H9 (cell line): ENCODE measurements at regions not wholly inside any gene's neighbourhood (a gene's known extent, or its start where the extent isn't known, plus 50 kb on each side); places are given as distances from the start of the nearest gene placed in this dataset.
A peak's percentile ranks its signal among the peaks of the same experiment; 100 is the strongest.

Experiments
- DNase-seq: peaks from one replicate; pipeline ENCODE4 v3.0.0-alpha.2; 2017
- H2AFZ ChIP-seq: one replicate; pipeline ENCODE4 v1.6.1; 2013; ENCODE audit warnings: mild to moderate bottlenecking, low read length, control low read depth, moderate library complexity
- H2AK5ac ChIP-seq: 2 replicates; pipeline ENCODE4 v1.6.1; 2013; ENCODE audit warnings: low read length, control low read depth, mixed read lengths; ENCODE audit not compliant: insufficient read length
- H2BK120ac ChIP-seq: one replicate; pipeline ENCODE4 v1.6.1; 2013; ENCODE audit warnings: low read depth, mild to moderate bottlenecking, low read length, control low read depth, inconsistent platforms; ENCODE audit not compliant: poor library complexity, severe bottlenecking
- H2BK12ac ChIP-seq: 2 replicates; pipeline ENCODE4 v1.6.1; 2013; ENCODE audit warnings: low read length, control low read depth, mixed read lengths, low read depth; ENCODE audit not compliant: insufficient read length
- H2BK15ac ChIP-seq: 2 replicates; pipeline ENCODE4 v1.6.1; 2013; ENCODE audit warnings: low read depth, low read length, control low read depth
- H2BK20ac ChIP-seq: one replicate; pipeline ENCODE4 v1.6.1; 2013; ENCODE audit warnings: low read depth, mild to moderate bottlenecking, low read length, control low read depth, inconsistent platforms; ENCODE audit not compliant: poor library complexity, severe bottlenecking
- H2BK5ac ChIP-seq: 2 replicates; pipeline ENCODE4 v1.6.1; 2013; ENCODE audit warnings: low read length, control low read depth, mixed read lengths; ENCODE audit not compliant: insufficient read length
- H3K14ac ChIP-seq: 2 replicates; pipeline ENCODE4 v1.6.1; 2013; ENCODE audit warnings: low read length, control low read depth; ENCODE audit not compliant: insufficient read depth
- H3K18ac ChIP-seq: 2 replicates; pipeline ENCODE4 v1.6.1; 2013; ENCODE audit warnings: low read depth, mild to moderate bottlenecking, mixed read lengths, low read length, control low read depth; ENCODE audit not compliant: insufficient read length
- H3K23ac ChIP-seq: 2 replicates; pipeline ENCODE4 v1.6.1; 2013; ENCODE audit warnings: low read length, control low read depth, mixed read lengths, low read depth; ENCODE audit not compliant: insufficient read length
- H3K23me2 ChIP-seq: 2 replicates; pipeline ENCODE4 v1.6.1; 2013; ENCODE audit warnings: low read depth, mild to moderate bottlenecking, mixed read lengths, low read length, control low read depth; ENCODE audit not compliant: insufficient read length, poor library complexity, severe bottlenecking
- H3K27ac ChIP-seq: 2 replicates; pipeline ENCODE4 v1.5.1; 2013; ENCODE audit warnings: low read length, control low read depth, mixed read lengths, low read depth; ENCODE audit not compliant: insufficient read length
- H3K27me3 ChIP-seq: 2 replicates; pipeline ENCODE4 v1.6.1; 2013; ENCODE audit warnings: low read length, control low read depth, inconsistent platforms; ENCODE audit not compliant: insufficient read depth
- H3K4ac ChIP-seq: 2 replicates; pipeline ENCODE4 v1.6.1; 2013; ENCODE audit warnings: low read depth, mild to moderate bottlenecking, control low read depth, inconsistent platforms, low read length, moderate library complexity
- H3K4me1 ChIP-seq: 2 replicates; pipeline ENCODE4 v1.6.1; 2013; ENCODE audit warnings: low read length, control low read depth, inconsistent platforms; ENCODE audit not compliant: insufficient read depth
- H3K4me2 ChIP-seq: 2 replicates; pipeline ENCODE4 v1.6.1; 2013; ENCODE audit warnings: low read length, control low read depth, mixed read lengths; ENCODE audit not compliant: insufficient read length, insufficient read depth
- H3K56ac ChIP-seq: 2 replicates; pipeline ENCODE4 v1.6.1; 2013; ENCODE audit warnings: low read depth, mild to moderate bottlenecking, mixed read lengths, low read length, control low read depth; ENCODE audit not compliant: insufficient read length
- H3K79me1 ChIP-seq: 2 replicates; pipeline ENCODE4 v1.6.1; 2013; ENCODE audit warnings: low read depth, mild to moderate bottlenecking, moderate library complexity, low read length, control low read depth, inconsistent platforms; ENCODE audit not compliant: insufficient read depth, poor library complexity, severe bottlenecking
- H3K79me2 ChIP-seq: 2 replicates; pipeline ENCODE4 v1.6.1; 2013; ENCODE audit warnings: low read length, control low read depth, inconsistent platforms; ENCODE audit not compliant: insufficient read depth
- H3K9ac ChIP-seq: 2 replicates; pipeline ENCODE4 v1.6.1; 2013; ENCODE audit warnings: low read length, control low read depth, mixed read lengths; ENCODE audit not compliant: insufficient read length; ENCODE audit errors: extremely low read depth
- H3K9me3 ChIP-seq: one replicate; pipeline ENCODE4 v1.6.1; 2013; ENCODE audit warnings: low read depth, low read length, inconsistent platforms; ENCODE audit not compliant: control insufficient read depth
- H3T11ph ChIP-seq: one replicate; pipeline ENCODE4 v1.6.1; 2013; ENCODE audit warnings: mild to moderate bottlenecking, low read length, control low read depth, inconsistent platforms
- H4K20me1 ChIP-seq: one replicate; pipeline ENCODE4 v1.6.1; 2013; ENCODE audit not compliant: control insufficient read depth, insufficient read length, insufficient read depth
- H4K5ac ChIP-seq: 2 replicates; pipeline ENCODE4 v1.6.1; 2013; ENCODE audit warnings: low read depth, mild to moderate bottlenecking, mixed read lengths, low read length, control low read depth; ENCODE audit not compliant: insufficient read length
- H4K8ac ChIP-seq: replicated peaks from 2 replicates; pipeline ENCODE4 v1.6.1; 2013; ENCODE audit warnings: low read length, control low read depth, mixed read lengths, low read depth; ENCODE audit not compliant: insufficient read length
- H4K91ac ChIP-seq: 2 replicates; pipeline ENCODE4 v1.6.1; 2013; ENCODE audit warnings: low read depth, mild to moderate bottlenecking, moderate library complexity, mixed read lengths, low read length, control low read depth; ENCODE audit not compliant: insufficient read length
- H3K27ac Mint-ChIP-seq, 3 experiments: 2 replicates in 2 of 3; 3 replicates in 1 of 3; pipeline ENCODE4 v1.8.0; 2020 to 2021; ENCODE audit warnings: mixed read lengths in 3 of 3, mild to moderate bottlenecking in 1 of 3, moderate library complexity in 1 of 3
- H3K27me3 Mint-ChIP-seq: 2 replicates; pipeline ENCODE4 v1.8.0; 2021; ENCODE audit warnings: low read depth, mild to moderate bottlenecking, moderate library complexity, mixed read lengths
- H3K36me3 Mint-ChIP-seq, 3 experiments: 2 replicates in 2 of 3; 3 replicates in 1 of 3; pipeline ENCODE4 v1.8.0; 2020 to 2021; ENCODE audit warnings: low read depth in 3 of 3, mixed read lengths in 3 of 3; ENCODE audit not compliant: insufficient read depth in 1 of 3
- H3K4me1 Mint-ChIP-seq, 2 experiments: 2 replicates each; pipeline ENCODE4 v1.8.0; 2020; ENCODE audit warnings: mixed read lengths in 2 of 2
- H3K4me3 Mint-ChIP-seq, 2 experiments: 2 replicates in 1 of 2; 3 replicates in 1 of 2; pipeline ENCODE4 v1.8.0; 2020 to 2021; ENCODE audit warnings: mild to moderate bottlenecking in 2 of 2, mixed read lengths in 2 of 2, moderate library complexity in 1 of 2
- H3K9me3 Mint-ChIP-seq, 2 experiments: 2 replicates in 1 of 2; 3 replicates in 1 of 2; pipeline ENCODE4 v1.8.0; 2020; ENCODE audit warnings: mild to moderate bottlenecking in 2 of 2, mixed read lengths in 2 of 2, moderate library complexity in 1 of 2
- CTCF ChIP-seq: fragments of 200-600 bp; sonication (generic); conservative IDR thresholded peaks from 3 replicates; pipeline ENCODE4 v1.8.0; 2021; ENCODE audit warnings: antibody characterized with exemption, mild to moderate bottlenecking
- WGBS: extraction: QIAGEN DNeasy Blood & Tissue Kit; methylation state at CpG from one replicate; pipeline ENCODE4 v1.1.7; 2013; ENCODE audit warnings: missing lambda C conversion rate, low lambda C conversion rate, mixed read lengths; ENCODE audit not compliant: insufficient read length; ENCODE audit errors: extremely low coverage; 5-methylcytosine and 5-hydroxymethylcytosine counted together

- no peak overlapping the region for H2AK5ac ChIP-seq
- no peaks in the 10 kb centered on the region for H3K4me1 ChIP-seq
- H3K9me3 Mint-ChIP-seq, result peaks cover 9 to 10% of the 10 kb centered on the region in 2 experiments
- no peak for TF ChIP-seq CTCF
- no peak overlapping the region for H2BK5ac ChIP-seq
- H3K4ac ChIP-seq, result no peak overlapping the region
- H3K56ac ChIP-seq, result no peak overlapping the region
- H2BK20ac ChIP-seq, result no peak overlapping the region
- no peak overlapping the region for H4K5ac ChIP-seq
- no peak overlapping the region for H3K4me3 Mint-ChIP-seq
- no peak overlapping the region for H2BK15ac ChIP-seq
- no peaks in the 10 kb centered on the region for H3K79me2 ChIP-seq
- WGBS, result no CpG with 5 or more reads among the region's 3 CpGs
- no peaks in the 10 kb centered on the region for H3K79me1 ChIP-seq
- no peak overlapping the region for H2BK12ac ChIP-seq
- no peak overlapping the region for H2BK120ac ChIP-seq
- H3K27me3 Mint-ChIP-seq, result no peaks in the 10 kb centered on the region; the same call in 1 of the 2 replicates
- no peak overlapping the region for H3K14ac ChIP-seq
- no peak overlapping the region for H3K18ac ChIP-seq
- H2AFZ ChIP-seq, result no peak overlapping the region
- H3K4me1 Mint-ChIP-seq, result peaks cover 8 to 18% of the 10 kb centered on the region in 2 experiments
- H3K4me2 ChIP-seq, result no peak overlapping the region
- no peak overlapping the region for H3K9ac ChIP-seq
- no peak for DNase-seq
- no peaks in the 10 kb centered on the region for H3K23me2 ChIP-seq
- H4K91ac ChIP-seq, result no peak overlapping the region
- peak overlapping the region in 2 of 3 experiments; percentile 32 to 39; a peak in 2 of 7 replicates for H3K27ac Mint-ChIP-seq
- H3K23ac ChIP-seq, result no peak overlapping the region
- no peak overlapping the region for H3T11ph ChIP-seq
- H3K27me3 ChIP-seq, result no peaks in the 10 kb centered on the region
- no peak overlapping the region for H4K8ac ChIP-seq
- no peak overlapping the region for H3K27ac ChIP-seq
- H4K20me1 ChIP-seq, result no peaks in the 10 kb centered on the region
- H3K36me3 Mint-ChIP-seq, result peaks cover 4 to 12% (median 7%) of the 10 kb centered on the region in 3 experiments
- H3K9me3 ChIP-seq, result peaks cover under 1% of the 10 kb centered on the region
Observed at GRCh38 chr11:27285761-27286160, 77.3 kb downstream of the CCDC34 start.
